Panc1 (cell line): ENCODE measurements at regions not wholly inside any gene's neighbourhood (a gene's known extent, or its start where the extent isn't known, plus 50 kb on each side); places are given as distances from the start of the nearest gene placed in this dataset.

ENCODE experiments used
- ATAC-seq: fragments of 200-7000 bp; cut with Tn5 transposase; 2 replicates; pipeline ENCODE4 v1.9.1; 2020; ENCODE audit warnings: mild to moderate bottlenecking, moderate library complexity
- BruUV-seq: library from RNA; stranded (reverse); fragments of 400-500 nt; replicated peaks from 2 replicates; lab custom pipeline; 2021; lab: Mats Ljungman, UMichigan
- CTCF ChIA-PET: fragments of 300-600 bp; sonication (Branson Sonifier 250); formaldehyde crosslinking; loops from one replicate; lab custom pipeline; 2022; ENCODE audit warnings: antibody characterized with exemption; lab: Charles Lee
- POLR2A ChIA-PET: fragments of 300-600 bp; sonication (Branson Sonifier 250); formaldehyde crosslinking; loops from one replicate; lab custom pipeline; 2022; ENCODE audit warnings: antibody characterized with exemption; lab: Charles Lee
- DNase-seq: peaks from one replicate; pipeline ENCODE4 v3.0.0-alpha.2; 2010; ENCODE audit warnings: low read depth, low spot score
- H3K27ac ChIP-seq: 2 replicates; pipeline ENCODE4 v1.5.1; 2011; ENCODE audit warnings: mild to moderate bottlenecking, low read length, inconsistent platforms
- H3K27me3 ChIP-seq: fragments of 200-500 bp; sonication (Bioruptor generic); 2 replicates; pipeline ENCODE4 v1.6.0; 2014; ENCODE audit warnings: low read length, inconsistent platforms; ENCODE audit not compliant: control insufficient read depth, insufficient read depth
- H3K36me3 ChIP-seq: fragments of 200-500 bp; sonication (Bioruptor generic); 2 replicates; pipeline ENCODE4 v1.5.1; 2014; ENCODE audit warnings: inconsistent platforms, mild to moderate bottlenecking, low read length, moderate library complexity; ENCODE audit not compliant: control insufficient read depth, insufficient read depth
- H3K4me1 ChIP-seq: 2 replicates; pipeline ENCODE4 v1.5.1; 2011; ENCODE audit warnings: inconsistent platforms, mild to moderate bottlenecking, low read length, moderate library complexity; ENCODE audit not compliant: control insufficient read depth, insufficient read depth
- H3K4me3 ChIP-seq, 2 experiments: 2 replicates each; pipeline ENCODE4 v1.5.1; 2011 to 2012; ENCODE audit warnings: low read depth in 2 of 2, low read length in 2 of 2, mild to moderate bottlenecking in 2 of 2, inconsistent platforms in 1 of 2, moderate library complexity in 1 of 2
- H3K9me3 ChIP-seq: fragments of 200-500 bp; sonication (Bioruptor generic); 2 replicates; pipeline ENCODE4 v1.5.1; 2014; ENCODE audit warnings: low read depth, mild to moderate bottlenecking, inconsistent platforms, low read length, moderate library complexity; ENCODE audit not compliant: control insufficient read depth, insufficient read depth
- CTCF ChIP-seq: fragments of 450-650 bp; IDR thresholded peaks from 2 replicates; pipeline ENCODE4 v1.5.1; 2017; ENCODE audit warnings: mild to moderate bottlenecking
- POLR2AphosphoS5 ChIP-seq: IDR thresholded peaks from 2 replicates; pipeline ENCODE4 v1.6.1; 2012; ENCODE audit warnings: mild to moderate bottlenecking, low read depth, low read length, moderate library complexity
- REST ChIP-seq, 2 experiments: IDR thresholded peaks; 2 replicates each; pipeline ENCODE4 v1.6.1; 2011 to 2012; ENCODE audit warnings: low read depth in 2 of 2, control low read depth in 1 of 2, low read length in 1 of 2, mild to moderate bottlenecking in 1 of 2, moderate library complexity in 1 of 2; ENCODE audit not compliant: insufficient read depth in 1 of 2
- SIN3A ChIP-seq: IDR thresholded peaks from 2 replicates; pipeline ENCODE4 v1.6.1; 2012; ENCODE audit warnings: low read depth, mild to moderate bottlenecking, low read length, moderate library complexity, borderline replicate concordance; ENCODE audit not compliant: insufficient read depth
- TCF7L2 ChIP-seq: IDR thresholded peaks from 2 replicates; pipeline ENCODE4 v1.6.1; 2011; ENCODE audit warnings: mild to moderate bottlenecking, low read depth, low read length, inconsistent platforms
- in situ Hi-C: cut with HindIII; loops from 2 replicates; pipeline ENCODE4 v1.10.0; 2016; ENCODE audit warnings: low sequenced_read_pairs, low pct_unique_long_range_greater_than_20kb
- intact Hi-C: fragments of 100-400 bp; cut with micrococcal nuclease; formaldehyde crosslinking; loops from one replicate; pipeline ENCODE4 v1.10.0; 2022; ENCODE audit not compliant: unreplicated experiment

- CTCF ChIA-PET: no interaction called here
Measured at GRCh38 chr10:33884604-33885003, 550.1 kb upstream of the NRP1 start.

GRCh38 chr10:33883881-33884280 is 549.4 kb upstream of the NRP1 start:
- no peak for TF ChIP-seq SIN3A
- TF ChIP-seq POLR2AphosphoS5: no peak
- no peak for TF ChIP-seq CTCF
- TF ChIP-seq TCF7L2: no peak
- TF ChIP-seq REST (IDR thresholded peaks at IDR 0.05; ENCODE audit: insufficient read depth in 1 of 2, low read depth in 2 of 2, low read length in 1 of 2): no peak
- no peak for ATAC-seq
- intact Hi-C loops: no loop called here
- BruUV-seq: no TSS peak
- ChIA-PET POLR2A (no interaction called here), CTCF (no interaction called here)
- in situ Hi-C loops: no loop called here
- Histone ChIP-seq H3K9me3 (no peaks in the 10 kb centered on the region), H3K4me3 (no peak overlapping the region), H3K36me3 (no peaks in the 10 kb centered on the region), H3K4me1 (no peaks in the 10 kb centered on the region), H3K27ac (no peak overlapping the region), H3K27me3 (no peaks in the 10 kb centered on the region)
- no peak for DNase-seq

More at GRCh38 chr10:33884604-33885003, 550.1 kb upstream of the NRP1 start:
- H3K9me3 ChIP-seq: no peaks in the 10 kb centered on the region
- no TSS peak for BruUV-seq
- TF ChIP-seq TCF7L2 (no peak), POLR2AphosphoS5 (no peak), SIN3A (no peak), REST (IDR thresholded peaks at IDR 0.05; ENCODE audit: insufficient read depth in 1 of 2, low read depth in 2 of 2, low read length in 1 of 2) (no peak), CTCF (no peak)
- no peaks in the 10 kb centered on the region for H3K27me3 ChIP-seq
- H3K4me1 ChIP-seq: no peaks in the 10 kb centered on the region
- POLR2A ChIA-PET: interaction anchor here (0.6 kb wide), 1 partner anchor 69 kb away, joined by 15 read pairs; no protein-coding TSS in a partner anchor
- no peak for ATAC-seq
- no peak for DNase-seq
- H3K36me3 ChIP-seq: no peaks in the 10 kb centered on the region
- H3K4me3 ChIP-seq: no peak overlapping the region
- intact Hi-C loops (no loop called here), in situ Hi-C loops (no loop called here)
- no peak overlapping the region for H3K27ac ChIP-seq
